H1 (cell line): ENCODE measurements at regions not wholly inside any gene's neighbourhood (a gene's known extent, or its start where the extent isn't known, plus 50 kb on each side); places are given as distances from the start of the nearest gene placed in this dataset.

ENCODE experiments used
- RXRA ChIP-seq: IDR thresholded peaks from 2 replicates; pipeline ENCODE4 v1.6.1; 2011; ENCODE audit warnings: low read depth, mild to moderate bottlenecking, low read length, moderate library complexity; ENCODE audit not compliant: insufficient read depth

- no peak for TF ChIP-seq RXRA
Measured at GRCh38 chr6:15961635-15962448, 167.0 kb upstream of the MYLIP start (continued).
